SK-N-DZ (cell line): ENCODE measurements at regions not wholly inside any gene's neighbourhood (a gene's known extent, or its start where the extent isn't known, plus 50 kb on each side); places are given as distances from the start of the nearest gene placed in this dataset.

Experiments
- DNase-seq: peaks from one replicate; pipeline ENCODE4 v3.0.0-alpha.2; 2015; ENCODE audit warnings: low spot score

- DNase-seq, result no peak
These were observed 1382.2 kb upstream of the MIR17HG start for GRCh38 chr13:89965252-89965651.

GRCh38 chr13:89966524-89966923 is 1381.0 kb upstream of the MIR17HG start:
- DNase-seq, result no peak

- no peak for DNase-seq
These were observed 1379.8 kb upstream of the MIR17HG start for GRCh38 chr13:89967701-89968100.

- no peak for DNase-seq
These were observed 1379.0 kb upstream of the MIR17HG start for GRCh38 chr13:89968470-89968869.

- DNase-seq, result no peak
These were observed 1377.2 kb upstream of the MIR17HG start for GRCh38 chr13:89970353-89970709.

GRCh38 chr13:89977203-89977602 is 1370.3 kb upstream of the MIR17HG start:
- DNase-seq, result no peak

- no peak for DNase-seq
These were observed 1366.6 kb upstream of the MIR17HG start for GRCh38 chr13:89980896-89981295.

- DNase-seq, result no peak
These were observed 1364.9 kb upstream of the MIR17HG start for GRCh38 chr13:89982407-89983095.

GRCh38 chr13:89988206-89988605 is 1359.3 kb upstream of the MIR17HG start:
- DNase-seq, result no peak

- DNase-seq, result no peak
These were observed 1343.9 kb upstream of the MIR17HG start for GRCh38 chr13:90003566-90003965.

GRCh38 chr13:90008707-90009149 is 1338.8 kb upstream of the MIR17HG start:
- DNase-seq, result no peak

GRCh38 chr13:90014038-90014437 is 1333.4 kb upstream of the MIR17HG start:
- DNase-seq, result no peak

GRCh38 chr13:90015565-90016507 is 1331.7 kb upstream of the MIR17HG start:
- no peak for DNase-seq

GRCh38 chr13:90016688-90017087 is 1330.8 kb upstream of the MIR17HG start:
- no peak for DNase-seq

GRCh38 chr13:90020536-90021070 is 1326.9 kb upstream of the MIR17HG start:
- DNase-seq, result no peak

- DNase-seq, result no peak
These were observed 1320.1 kb upstream of the MIR17HG start for GRCh38 chr13:90027409-90027808.

- DNase-seq, result no peak
These were observed 1315.2 kb upstream of the MIR17HG start for GRCh38 chr13:90032313-90032712.

- no peak for DNase-seq
These were observed 1314.5 kb upstream of the MIR17HG start for GRCh38 chr13:90032841-90033493.

GRCh38 chr13:90039516-90039915 is 1308.0 kb upstream of the MIR17HG start:
- no peak for DNase-seq

- no peak for DNase-seq
These were observed 1299.9 kb upstream of the MIR17HG start for GRCh38 chr13:90047600-90047999.

- no peak for DNase-seq
These were observed 1297.4 kb upstream of the MIR17HG start for GRCh38 chr13:90049989-90050671.
